Liver (tissue), 8 donors: ENCODE measurements at regions not wholly inside any gene's neighbourhood (a gene's known extent, or its start where the extent isn't known, plus 50 kb on each side); places are given as distances from the start of the nearest gene placed in this dataset.

Experiments
- DNase-seq: peaks from one replicate; pipeline ENCODE4 v3.0.0-alpha.2; 2017; ENCODE audit warnings: low spot score
- H3K27ac ChIP-seq, 2 donors: one replicate each; pipeline ENCODE4 v1.7.0; 2013; ENCODE audit warnings: inconsistent platforms in 2 of 2, low read length in 2 of 2, control low read depth in 1 of 2, low read depth in 1 of 2, mild to moderate bottlenecking in 1 of 2
- H3K27me3 ChIP-seq, 4 donors: one replicate each; pipeline versions ENCODE4 v1.6.1 to v1.7.0; 2013; ENCODE audit warnings: low read length in 3 of 4, inconsistent platforms in 1 of 4, mild to moderate bottlenecking in 1 of 4, moderate library complexity in 1 of 4; ENCODE audit not compliant: control insufficient read depth in 4 of 4, insufficient read depth in 4 of 4
- H3K36me3 ChIP-seq, 4 donors: one replicate each; pipeline versions ENCODE4 v1.6.1 to v1.7.0; 2013; ENCODE audit warnings: low read length in 3 of 4, mild to moderate bottlenecking in 3 of 4, low read depth in 1 of 4, moderate library complexity in 1 of 4; ENCODE audit not compliant: control insufficient read depth in 4 of 4, insufficient read depth in 3 of 4
- H3K4me1 ChIP-seq, 4 donors: one replicate each; pipeline versions ENCODE4 v1.6.1 to v1.7.0; 2013; ENCODE audit warnings: low read length in 3 of 4, mild to moderate bottlenecking in 3 of 4, moderate library complexity in 1 of 4; ENCODE audit not compliant: control insufficient read depth in 4 of 4, insufficient read depth in 4 of 4
- H3K4me3 ChIP-seq, 3 donors: one replicate each; pipeline versions ENCODE4 v1.6.1 to v1.7.0; 2013; ENCODE audit warnings: low read length in 3 of 3, control low read depth in 1 of 3, low read depth in 1 of 3, mild to moderate bottlenecking in 1 of 3
- H3K9ac ChIP-seq, 2 donors: one replicate each; pipeline ENCODE4 v1.7.0; 2013; ENCODE audit warnings: low read length in 2 of 2, mild to moderate bottlenecking in 2 of 2, moderate library complexity in 2 of 2, control low read depth in 1 of 2, low read depth in 1 of 2
- H3K9me3 ChIP-seq, 4 donors: one replicate each; pipeline versions ENCODE4 v1.6.1 to v1.7.0; 2013; ENCODE audit warnings: low read length in 3 of 4; ENCODE audit not compliant: control insufficient read depth in 4 of 4
- CTCF ChIP-seq: fragments of 150-350 bp; IDR thresholded peaks from 2 replicates; pipeline ENCODE4 v1.5.1; 2017; ENCODE audit warnings: improper control_type of control experiment, low read depth, low read length; ENCODE audit not compliant: missing input control
- EGR1 ChIP-seq, 2 donors: IDR thresholded peaks; 2 replicates each; pipeline ENCODE4 v1.6.1; 2016 to 2018; ENCODE audit warnings: antibody characterized with exemption in 2 of 2, low read depth in 2 of 2
- FOXA1 ChIP-seq: IDR thresholded peaks from 2 replicates; pipeline ENCODE4 v1.6.1; 2016; ENCODE audit warnings: antibody characterized with exemption
- FOXA2 ChIP-seq: IDR thresholded peaks from 2 replicates; pipeline ENCODE4 v1.6.1; 2016; ENCODE audit warnings: antibody characterized with exemption
- GABPA ChIP-seq, 2 donors: IDR thresholded peaks in 1 of 2; conservative IDR thresholded peaks in 1 of 2; 2 replicates each; pipeline ENCODE4 v1.6.1; 2016; ENCODE audit warnings: antibody characterized with exemption in 2 of 2, mild to moderate bottlenecking in 1 of 2, moderate library complexity in 1 of 2
- HNF4A ChIP-seq, 2 donors: conservative IDR thresholded peaks; 2 replicates each; pipeline ENCODE4 v1.6.1; 2016; ENCODE audit warnings: antibody characterized with exemption in 2 of 2, mild to moderate bottlenecking in 2 of 2
- HNF4G ChIP-seq: IDR thresholded peaks from 2 replicates; pipeline ENCODE4 v1.6.1; 2016; ENCODE audit warnings: antibody characterized with exemption
- JUND ChIP-seq, 2 donors: IDR thresholded peaks; 2 replicates each; pipeline ENCODE4 v1.6.1; 2016; ENCODE audit warnings: antibody characterized with exemption in 2 of 2
- NR2F2 ChIP-seq: IDR thresholded peaks from 2 replicates; pipeline ENCODE4 v1.6.1; 2016; ENCODE audit warnings: antibody characterized with exemption
- RAD21 ChIP-seq, 2 donors: IDR thresholded peaks; 2 replicates each; pipeline ENCODE4 v1.6.1; 2016; ENCODE audit warnings: antibody characterized with exemption in 2 of 2, mild to moderate bottlenecking in 2 of 2
- REST ChIP-seq: IDR thresholded peaks from 2 replicates; pipeline ENCODE4 v1.6.1; 2016; ENCODE audit warnings: antibody characterized with exemption, mild to moderate bottlenecking
- RXRA ChIP-seq, 2 donors: IDR thresholded peaks; 2 replicates each; pipeline ENCODE4 v1.6.1; 2017 to 2018; ENCODE audit warnings: antibody characterized with exemption in 2 of 2, mild to moderate bottlenecking in 1 of 2
- SP1 ChIP-seq: IDR thresholded peaks from 2 replicates; pipeline ENCODE4 v1.6.1; 2018; ENCODE audit warnings: antibody characterized with exemption, mild to moderate bottlenecking
- TAF1 ChIP-seq: conservative IDR thresholded peaks from 2 replicates; pipeline ENCODE4 v1.6.1; 2016; ENCODE audit warnings: antibody characterized with exemption, mild to moderate bottlenecking
- YY1 ChIP-seq: IDR thresholded peaks from 2 replicates; pipeline ENCODE4 v1.6.1; 2016; ENCODE audit warnings: antibody characterized with exemption, mild to moderate bottlenecking
- ZBTB33 ChIP-seq: IDR thresholded peaks from 2 replicates; pipeline ENCODE4 v1.6.1; 2016; ENCODE audit warnings: antibody characterized with exemption
- WGBS: extraction: QIAGEN DNeasy Blood & Tissue Kit; methylation state at CpG from one replicate; pipeline ENCODE4 v1.1.7; 2013; 5-methylcytosine and 5-hydroxymethylcytosine counted together
- TF ChIP-seq, protein P1 (sequence below): IDR thresholded peaks from 2 replicates; pipeline ENCODE4 v1.6.1; 2016; ENCODE audit warnings: antibody characterized with exemption
- TF ChIP-seq, protein P2 (sequence below): IDR thresholded peaks from 2 replicates; pipeline ENCODE4 v1.6.1; 2016; ENCODE audit warnings: antibody characterized with exemption
- donor health status: healthy.
- donor health status: healthy.
- donor health status: healthy.
- donor health status: healthy.
- donor health status: healthy.

DNA sequence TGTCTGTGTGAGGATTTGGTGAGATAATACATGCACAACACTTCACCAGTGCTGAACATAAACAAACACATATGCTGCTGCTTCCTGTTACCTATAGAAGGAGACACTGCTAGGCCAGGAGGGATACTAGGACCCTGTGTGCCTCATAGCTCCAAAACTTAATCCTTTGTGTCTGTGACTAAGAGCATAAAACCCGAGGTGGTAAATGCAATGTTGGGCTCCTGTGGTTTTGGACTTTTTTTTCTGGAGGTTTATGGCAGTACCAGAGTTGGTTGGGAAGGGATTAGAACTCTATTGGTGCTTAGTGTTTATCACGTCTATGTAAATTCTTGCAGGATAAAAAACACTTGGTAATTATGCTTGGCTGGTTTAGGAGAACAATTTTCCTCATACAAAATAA lies 122.9 kb downstream of the NUF2 start:
- Histone ChIP-seq H3K9me3 (no peaks in the 10 kb centered on the region), H3K4me3 (no peak overlapping the region), H3K27me3 (peaks cover 0 to 3% (median 0%) of the 10 kb centered on the region in 4 donors), H3K9ac (no peak overlapping the region), H3K27ac (no peak overlapping the region), H3K4me1 (no peaks in the 10 kb centered on the region), H3K36me3 (no peaks in the 10 kb centered on the region)
- TF ChIP-seq TAF1 (no peak), FOXA1 (no peak), YY1 (no peak), JUND (IDR thresholded peaks at IDR 0.05) (no peak), RXRA (IDR thresholded peaks at IDR 0.05) (no peak), FOXA2 (no peak), GABPA (IDR thresholded peaks at IDR 0.05 in 1 of 2, conservative IDR thresholded peaks at IDR 0.05 in 1 of 2) (no peak), REST (no peak), SP1 (no peak), HNF4G (no peak), EGR1 (IDR thresholded peaks at IDR 0.05; ENCODE audit: low read depth in 2 of 2) (no peak), CTCF (no peak), NR2F2 (no peak), ZBTB33 (no peak), RAD21 (IDR thresholded peaks at IDR 0.05) (no peak), HNF4A (conservative IDR thresholded peaks at IDR 0.05) (no peak)
- TF ChIP-seq, protein P1, sequence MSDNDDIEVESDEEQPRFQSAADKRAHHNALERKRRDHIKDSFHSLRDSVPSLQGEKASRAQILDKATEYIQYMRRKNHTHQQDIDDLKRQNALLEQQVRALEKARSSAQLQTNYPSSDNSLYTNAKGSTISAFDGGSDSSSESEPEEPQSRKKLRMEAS: no peak
- TF ChIP-seq, protein P2, sequence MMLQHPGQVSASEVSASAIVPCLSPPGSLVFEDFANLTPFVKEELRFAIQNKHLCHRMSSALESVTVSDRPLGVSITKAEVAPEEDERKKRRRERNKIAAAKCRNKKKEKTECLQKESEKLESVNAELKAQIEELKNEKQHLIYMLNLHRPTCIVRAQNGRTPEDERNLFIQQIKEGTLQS: no peak
- WGBS: 42% methylated on average over 2 of the region's 2 CpGs
- DNase-seq: no peak

DNA sequence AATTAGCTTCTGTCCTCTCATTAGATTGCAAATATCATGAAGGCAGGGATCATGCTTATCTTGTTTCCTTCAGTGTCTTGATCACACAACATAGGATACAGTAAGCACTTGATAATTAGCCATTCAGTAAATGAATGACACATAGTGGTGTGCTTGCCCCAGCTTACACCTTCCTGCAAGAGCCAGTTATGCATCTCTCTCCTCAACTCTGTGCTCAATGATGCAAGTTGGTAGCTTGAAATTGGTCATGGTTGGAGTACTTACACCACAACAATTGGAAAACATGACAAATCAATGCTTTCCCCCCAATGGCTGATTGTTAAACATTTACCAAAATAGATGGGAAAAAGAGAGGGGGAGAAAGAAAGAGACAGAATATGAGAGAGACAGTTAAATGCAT lies 129.2 kb downstream of the NUF2 start:
- Histone ChIP-seq H3K36me3 (no peaks in the 10 kb centered on the region), H3K9me3 (no peaks in the 10 kb centered on the region), H3K27ac (no peak overlapping the region), H3K9ac (no peak overlapping the region), H3K4me3 (no peak overlapping the region), H3K27me3 (peaks cover 0 to 7% (median 1%) of the 10 kb centered on the region in 4 donors), H3K4me1 (no peaks in the 10 kb centered on the region)
- DNase-seq: no peak
- no peak for TF ChIP-seq ZBTB33
- TF ChIP-seq RAD21 (IDR thresholded peaks at IDR 0.05): no peak
- TF ChIP-seq HNF4G: no peak
- TF ChIP-seq SP1: no peak
- no peak for TF ChIP-seq JUND (IDR thresholded peaks at IDR 0.05)
- TF ChIP-seq CTCF: no peak
- TF ChIP-seq, protein P1: no peak
- TF ChIP-seq, protein P2: no peak
